Stimulated activated effector memory CD8-positive, alpha-beta T cell treated with anti-CD3 and anti-CD28 coated beads, Interleukin-12 subunit alpha, Interleukin-12 subunit beta, amount 100 ng/mL, for 72 hours (primary cell): ENCODE measurements at regions not wholly inside any gene's neighbourhood (a gene's known extent, or its start where the extent isn't known, plus 50 kb on each side); places are given as distances from the start of the nearest gene placed in this dataset.
A peak's percentile ranks its signal among the peaks of the same experiment; 100 is the strongest.

Experiments used
- ATAC-seq: fragments of 150-1000 bp; cut with Tn5 transposase; 2 replicates; pipeline ENCODE4 v1.10.0; 2021
- DNase-seq, 2 donors: peaks; one replicate each; pipeline ENCODE4 v3.0.0; 2021 to 2022; ENCODE audit warnings: low spot score in 2 of 2
- H3K27ac Mint-ChIP-seq: one replicate; pipeline ENCODE4 v1.8.0; 2022; ENCODE audit warnings: mild to moderate bottlenecking, mixed read lengths
- H3K36me3 Mint-ChIP-seq: one replicate; pipeline ENCODE4 v1.8.0; 2022; ENCODE audit warnings: mild to moderate bottlenecking, mixed read lengths
- H3K4me1 Mint-ChIP-seq: one replicate; pipeline ENCODE4 v1.8.0; 2022; ENCODE audit warnings: mixed read lengths
- H3K4me3 Mint-ChIP-seq: one replicate; pipeline ENCODE4 v1.8.0; 2022; ENCODE audit warnings: mild to moderate bottlenecking, mixed read lengths
- H3K9me3 Mint-ChIP-seq: one replicate; pipeline ENCODE4 v1.8.0; 2022; ENCODE audit warnings: mixed read lengths

DNA sequence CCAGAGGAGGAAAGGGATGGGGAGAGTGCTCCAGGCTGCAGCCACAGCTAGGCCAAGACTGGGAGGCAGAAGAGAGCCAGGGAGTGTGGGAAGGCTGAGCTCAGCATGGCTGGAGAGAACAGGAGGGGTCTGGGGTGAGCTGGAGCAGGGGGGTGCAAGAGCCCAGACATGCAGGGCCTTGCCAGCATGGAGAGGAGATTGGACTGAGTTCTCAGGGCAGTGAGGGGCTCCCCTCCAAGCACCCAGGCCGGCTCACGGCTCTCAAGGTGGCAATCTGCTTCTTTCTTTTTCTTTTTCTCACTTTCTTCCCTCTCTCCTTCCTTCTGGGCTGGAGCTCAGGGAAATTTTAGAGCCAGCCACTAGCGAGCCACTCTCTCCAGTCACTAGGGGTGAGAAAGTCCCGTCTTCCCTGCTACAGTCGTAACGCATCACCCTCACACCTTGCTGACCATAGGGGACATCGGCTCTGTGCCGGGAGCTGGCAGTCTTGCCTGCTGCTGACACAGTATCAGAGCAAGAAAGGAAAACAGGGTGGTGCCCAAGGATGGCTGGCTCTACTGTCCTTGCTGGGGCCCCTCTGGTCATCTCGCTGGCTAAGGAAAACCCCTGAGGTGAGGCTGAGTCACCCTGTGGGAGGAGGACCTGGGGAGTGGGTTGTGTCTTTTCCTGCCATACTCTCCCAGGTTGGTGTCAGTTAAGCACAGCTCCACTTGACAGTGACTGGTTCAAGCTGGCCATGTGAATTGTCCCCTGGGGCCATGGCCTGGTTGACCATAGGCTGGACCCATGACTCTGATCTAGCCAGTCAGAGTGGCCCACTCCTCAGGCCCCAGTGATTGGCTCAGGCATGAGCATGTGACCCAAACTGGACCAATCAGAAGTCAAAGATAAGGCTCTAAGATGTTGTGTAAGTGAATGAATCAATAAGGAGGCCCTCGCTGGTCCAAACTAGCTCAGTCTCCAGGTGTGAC lies 135.1 kb upstream of the PMEPA1 start:
- Mint-ChIP-seq H3K9me3 (no peaks in the 10 kb centered on the region), H3K36me3 (no peaks in the 10 kb centered on the region), H3K4me1 (peaks cover 13% of the 10 kb centered on the region), H3K27ac (peak overlapping the region; percentile 74), H3K4me3 (no peak overlapping the region)
- ATAC-seq (peak; percentile 27), DNase-seq (no peak)

DNA sequence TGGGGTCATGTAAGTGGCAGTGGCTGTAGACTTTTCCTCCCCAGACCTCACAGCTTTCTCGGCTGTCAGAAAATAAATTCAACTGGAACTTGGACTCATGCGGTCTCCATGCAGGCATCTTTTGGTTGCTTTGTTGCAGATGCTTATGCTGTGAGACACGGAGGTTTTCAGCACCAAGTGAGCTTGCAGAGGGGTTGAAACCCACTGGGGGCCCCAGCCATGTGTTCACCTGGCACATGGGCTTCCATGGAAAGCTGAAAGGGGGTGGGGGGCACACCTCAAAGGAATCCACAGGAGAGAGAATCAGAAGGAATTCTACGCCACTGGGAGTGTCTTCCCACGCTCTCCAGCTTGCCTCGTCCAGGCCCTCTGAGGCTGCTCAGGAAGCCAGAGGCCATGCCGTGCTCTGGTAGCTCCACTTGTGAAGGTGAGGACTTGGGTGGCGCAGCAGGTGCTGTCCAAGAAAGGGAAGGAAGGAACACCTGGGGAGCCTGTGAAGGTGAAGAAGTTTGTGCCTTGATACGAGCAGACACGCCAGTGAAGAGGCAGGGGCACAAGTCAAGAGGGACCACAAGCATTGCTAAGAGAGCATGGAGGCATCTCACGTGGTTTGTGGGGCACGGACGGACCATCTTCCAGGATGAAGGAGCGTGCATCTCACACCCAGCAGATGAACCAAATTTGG lies 134.3 kb upstream of the PMEPA1 start:
- no peaks in the 10 kb centered on the region for H3K9me3 Mint-ChIP-seq
- peaks cover 13% of the 10 kb centered on the region for H3K4me1 Mint-ChIP-seq
- DNase-seq (no peak), ATAC-seq (no peak)
- H3K27ac Mint-ChIP-seq = peak overlapping the region; percentile 74
- H3K36me3 Mint-ChIP-seq = no peaks in the 10 kb centered on the region
- H3K4me3 Mint-ChIP-seq = no peak overlapping the region

DNA sequence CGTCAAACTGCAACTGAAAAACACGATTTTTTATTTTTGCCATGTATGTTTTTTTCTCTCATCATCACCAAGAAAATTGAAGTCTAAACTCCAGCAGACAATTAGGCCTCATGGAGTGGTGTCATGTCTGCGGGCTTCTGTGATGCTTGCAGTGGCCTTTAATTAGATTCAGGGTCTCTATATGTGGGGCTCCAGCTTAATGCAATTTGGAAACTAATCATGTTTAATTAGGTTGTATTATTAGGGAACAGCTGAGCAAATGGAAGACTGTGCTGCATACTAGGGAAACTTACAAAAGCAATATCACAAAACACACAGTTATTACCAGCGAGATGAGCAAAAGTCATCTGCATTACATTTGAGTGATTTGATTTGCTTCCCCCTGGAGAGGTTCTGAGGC lies 132.9 kb upstream of the PMEPA1 start:
- H3K4me3 Mint-ChIP-seq = no peak overlapping the region
- H3K36me3 Mint-ChIP-seq = no peaks in the 10 kb centered on the region
- H3K27ac Mint-ChIP-seq = no peak overlapping the region
- DNase-seq (no peak), ATAC-seq (no peak)
- H3K9me3 Mint-ChIP-seq = no peaks in the 10 kb centered on the region
- H3K4me1 Mint-ChIP-seq = peaks cover 13% of the 10 kb centered on the region

DNA sequence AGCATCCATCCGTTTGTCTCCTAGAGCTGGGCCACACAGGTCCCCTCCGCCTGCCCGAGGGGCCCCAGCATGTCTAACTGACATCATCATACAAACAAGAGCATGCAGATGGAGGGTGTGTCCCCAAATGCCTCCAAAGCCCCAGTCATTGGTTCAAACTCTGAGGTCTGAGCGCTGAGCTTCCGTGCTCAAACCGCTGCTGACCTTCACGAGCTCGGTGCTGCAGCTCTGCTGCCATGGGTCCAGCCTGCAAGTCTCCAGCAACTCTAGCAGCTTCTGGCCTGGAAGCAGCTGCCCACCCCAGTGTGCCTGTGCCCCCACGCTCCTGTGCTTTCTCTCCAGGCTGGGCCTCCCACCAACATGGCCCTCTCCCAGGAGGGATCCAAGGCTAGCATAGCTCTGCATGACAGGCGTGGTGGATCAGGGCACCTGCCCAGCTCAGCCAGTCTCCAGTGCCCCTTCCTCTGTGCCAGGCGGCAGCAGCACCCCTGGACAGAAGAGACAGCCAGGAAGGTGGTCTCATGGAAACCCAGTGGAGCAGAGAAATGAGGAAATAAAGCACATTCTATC lies 131.6 kb upstream of the PMEPA1 start:
- Mint-ChIP-seq H3K4me3 (no peak overlapping the region), H3K36me3 (no peaks in the 10 kb centered on the region), H3K27ac (no peak overlapping the region), H3K9me3 (no peaks in the 10 kb centered on the region), H3K4me1 (peaks cover 13% of the 10 kb centered on the region)
- DNase-seq (no peak), ATAC-seq (no peak)

DNA sequence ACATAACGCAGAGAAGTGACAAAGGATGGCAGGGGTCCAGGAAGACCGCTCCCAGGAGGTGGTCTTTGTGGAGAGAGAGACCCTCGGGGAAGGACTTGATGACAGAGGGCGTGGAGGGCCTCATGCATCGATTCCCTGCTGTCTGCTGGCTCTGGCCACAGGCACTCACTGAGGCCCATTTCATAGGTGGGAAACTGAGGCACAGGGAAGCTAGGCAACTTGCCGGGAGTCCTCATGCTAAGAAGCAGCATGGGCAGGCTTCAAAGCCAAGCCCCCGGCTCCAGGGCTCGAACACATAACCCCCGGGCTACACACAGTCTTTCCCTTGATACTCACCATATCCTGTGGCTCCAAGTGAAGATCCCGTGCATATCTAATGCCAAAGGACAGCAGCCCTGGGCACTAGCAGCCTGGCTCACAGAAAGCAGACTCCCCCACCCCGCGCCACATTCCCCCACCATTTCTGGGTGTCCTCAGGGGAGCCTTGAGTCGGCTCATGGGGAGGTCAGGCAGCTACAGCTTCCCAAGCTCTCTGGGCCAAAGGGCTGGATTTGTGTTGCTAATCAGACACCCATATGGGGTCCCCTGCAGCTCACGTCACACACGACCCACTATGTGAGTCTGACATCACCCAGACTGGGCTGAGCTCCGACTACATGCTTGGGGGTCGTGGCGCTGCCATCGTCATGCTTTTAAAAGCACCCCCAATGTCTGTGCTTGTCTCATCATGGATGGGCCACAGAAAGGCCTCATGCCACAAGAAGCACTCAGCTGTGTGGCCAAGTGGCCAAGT lies 130.9 kb upstream of the PMEPA1 start:
- Mint-ChIP-seq H3K9me3 (no peaks in the 10 kb centered on the region), H3K36me3 (no peaks in the 10 kb centered on the region), H3K4me1 (peaks cover 13% of the 10 kb centered on the region), H3K27ac (no peak overlapping the region), H3K4me3 (no peak overlapping the region)
- DNase-seq (no peak), ATAC-seq (no peak)

DNA sequence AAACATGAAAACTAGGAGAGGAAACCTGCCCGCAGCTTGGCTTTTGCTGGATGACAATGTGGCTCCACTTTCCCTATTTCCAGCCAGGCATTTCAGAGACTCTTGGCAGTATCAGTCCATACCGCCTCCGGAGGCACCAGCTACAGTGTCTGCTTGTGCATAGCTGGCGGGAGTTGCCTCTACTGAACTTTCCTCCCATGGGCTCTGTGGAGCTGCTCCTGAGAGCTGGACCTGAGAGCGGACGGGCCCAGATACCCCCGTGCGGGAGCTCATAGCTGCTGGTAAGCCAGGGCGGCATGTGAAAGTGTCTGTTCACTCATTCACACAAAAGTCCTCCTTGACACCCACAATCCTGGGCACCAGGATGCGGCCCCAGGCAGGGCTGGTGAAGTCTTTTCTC lies 130.3 kb upstream of the PMEPA1 start:
- H3K4me3 Mint-ChIP-seq = no peak overlapping the region
- DNase-seq (no peak), ATAC-seq (no peak)
- H3K27ac Mint-ChIP-seq = no peak overlapping the region
- H3K4me1 Mint-ChIP-seq = peaks cover 10% of the 10 kb centered on the region
- no peaks in the 10 kb centered on the region for H3K36me3 Mint-ChIP-seq
- no peaks in the 10 kb centered on the region for H3K9me3 Mint-ChIP-seq

DNA sequence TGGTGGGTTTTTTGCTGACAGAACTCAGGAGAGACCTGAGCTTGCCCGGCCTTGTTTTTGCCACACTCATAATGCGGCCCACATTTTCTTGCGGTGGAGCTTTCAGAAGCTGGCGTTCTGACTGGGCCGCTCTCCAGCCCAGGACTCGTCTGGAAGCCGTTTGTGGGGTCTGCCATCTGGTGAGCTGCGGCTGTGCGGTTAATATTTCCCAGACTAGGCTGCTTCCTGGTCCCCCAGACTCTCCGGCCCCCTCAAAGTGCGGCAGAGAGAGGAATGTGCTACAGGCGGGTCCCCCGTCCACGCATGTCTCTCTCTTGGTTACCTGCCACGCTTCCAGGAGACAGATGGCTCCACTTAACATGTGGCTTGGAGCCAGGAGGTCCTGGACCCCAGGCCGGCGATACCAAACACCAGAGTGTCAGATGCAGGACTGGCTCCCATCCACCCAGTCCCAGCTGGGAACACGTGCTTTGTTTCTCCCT lies 128.9 kb upstream of the PMEPA1 start:
- Mint-ChIP-seq H3K4me3 (no peak overlapping the region), H3K9me3 (no peaks in the 10 kb centered on the region), H3K27ac (no peak overlapping the region), H3K36me3 (no peaks in the 10 kb centered on the region), H3K4me1 (no peaks in the 10 kb centered on the region)
- DNase-seq (no peak), ATAC-seq (no peak)

DNA sequence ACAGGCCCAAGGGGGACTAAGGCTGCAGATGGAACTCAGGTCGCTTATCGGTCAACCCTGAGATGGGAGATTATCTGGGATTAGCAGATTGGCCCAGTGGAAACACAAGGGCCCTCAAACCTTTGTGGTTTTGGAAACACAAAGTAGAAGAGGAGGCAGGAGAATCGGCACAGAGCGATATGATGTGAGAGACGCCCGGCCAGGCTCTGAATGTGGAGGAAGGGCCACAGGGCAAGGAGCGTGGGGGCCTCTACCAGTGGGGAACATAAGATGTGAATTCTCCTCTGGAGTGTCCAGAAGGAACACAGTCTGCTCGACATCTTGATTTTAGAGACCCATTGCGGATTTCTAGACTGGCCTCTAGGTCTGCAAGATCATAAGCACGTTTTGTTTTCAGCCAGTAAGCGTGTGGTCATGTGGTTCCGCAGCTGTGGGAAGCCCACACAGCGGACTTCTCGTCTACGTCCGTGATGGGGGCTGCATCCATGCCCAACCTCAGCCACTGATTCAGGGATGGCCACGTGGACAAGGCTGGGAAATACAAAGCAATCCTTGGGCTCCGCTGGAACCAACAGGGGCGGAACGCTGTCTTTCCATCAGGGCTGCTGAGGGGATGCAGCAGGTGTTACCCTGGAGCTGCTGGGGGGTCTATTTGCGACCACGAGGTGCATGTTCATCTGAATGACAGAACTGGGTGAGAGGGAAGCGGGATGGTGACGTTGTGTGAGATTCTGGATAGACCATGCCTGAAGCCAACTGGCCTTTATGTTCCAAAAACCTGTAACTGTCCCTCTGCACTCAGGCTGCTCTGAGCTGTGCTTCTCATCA lies 127.6 kb upstream of the PMEPA1 start:
- ATAC-seq (no peak), DNase-seq (no peak)
- no peaks in the 10 kb centered on the region for H3K9me3 Mint-ChIP-seq
- H3K4me3 Mint-ChIP-seq = no peak overlapping the region
- no peak overlapping the region for H3K27ac Mint-ChIP-seq
- H3K4me1 Mint-ChIP-seq = no peaks in the 10 kb centered on the region
- H3K36me3 Mint-ChIP-seq = no peaks in the 10 kb centered on the region

DNA sequence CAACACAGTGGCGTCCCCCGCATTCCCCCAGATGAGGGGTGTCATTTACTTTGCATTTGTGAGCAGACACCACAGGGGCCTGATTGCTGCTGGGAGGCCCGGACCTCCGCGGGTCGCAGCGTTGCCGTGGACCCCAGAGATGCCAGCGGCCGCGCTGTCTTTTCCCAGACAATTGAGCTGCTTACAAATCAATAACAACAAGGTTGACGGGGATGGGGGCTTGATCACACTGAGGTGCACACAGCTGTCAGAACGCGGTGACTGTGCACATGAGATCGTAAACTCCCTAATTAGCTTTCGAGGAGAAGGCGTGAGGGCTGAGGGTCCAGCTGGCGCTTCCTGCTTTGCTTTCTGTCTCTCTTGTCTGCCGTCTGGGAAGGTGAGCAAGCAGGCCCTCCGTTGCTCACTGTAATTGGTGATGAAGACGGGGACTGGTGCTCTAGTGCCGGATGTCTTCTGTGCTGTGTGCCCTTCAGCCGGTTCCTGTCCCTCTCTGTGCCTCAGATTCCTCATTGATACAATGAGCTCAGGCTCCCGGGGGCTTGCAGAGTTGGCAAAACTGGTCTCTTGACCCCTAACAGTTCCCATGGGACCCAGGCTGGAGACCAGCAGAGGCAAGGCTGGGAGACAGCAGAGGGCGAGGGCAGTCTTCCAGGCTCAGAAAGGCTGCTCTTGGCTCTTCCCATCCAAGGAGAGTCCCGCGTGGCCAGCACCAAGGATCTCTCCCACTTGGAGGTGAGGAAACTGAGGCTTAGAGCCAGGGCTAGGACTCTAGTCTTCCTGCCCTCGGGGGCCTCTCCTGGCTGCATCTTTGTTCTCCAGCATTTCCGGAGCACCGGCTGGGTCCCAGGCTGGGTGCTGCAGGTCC lies 126.0 kb upstream of the PMEPA1 start:
- no peak for ATAC-seq
- H3K4me1 Mint-ChIP-seq = no peaks in the 10 kb centered on the region
- no peak for DNase-seq
- no peaks in the 10 kb centered on the region for H3K9me3 Mint-ChIP-seq
- H3K27ac Mint-ChIP-seq = no peak overlapping the region
- H3K36me3 Mint-ChIP-seq = no peaks in the 10 kb centered on the region
- H3K4me3 Mint-ChIP-seq = no peak overlapping the region

DNA sequence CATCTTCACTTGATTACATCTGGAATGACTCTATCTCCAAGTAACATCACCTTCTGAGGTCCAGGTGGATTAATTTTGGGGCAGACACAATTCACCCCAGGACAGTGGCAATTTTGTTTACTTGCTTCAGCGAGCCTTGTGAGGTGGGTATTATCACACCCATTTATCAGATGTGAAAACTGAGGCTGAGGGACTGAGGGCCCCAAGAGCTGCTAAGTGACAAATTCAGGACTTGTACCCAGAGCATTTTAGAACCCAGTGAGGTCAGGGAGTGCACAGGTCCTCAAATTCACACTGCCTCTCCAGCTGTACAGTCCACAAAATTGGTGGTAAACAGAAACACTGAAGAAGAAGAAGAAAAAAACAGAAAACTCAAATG lies 125.2 kb upstream of the PMEPA1 start:
- DNase-seq = no peak
- no peaks in the 10 kb centered on the region for H3K4me1 Mint-ChIP-seq
- no peak overlapping the region for H3K27ac Mint-ChIP-seq
- no peak overlapping the region for H3K4me3 Mint-ChIP-seq
- H3K9me3 Mint-ChIP-seq = no peaks in the 10 kb centered on the region
- no peak for ATAC-seq
- no peaks in the 10 kb centered on the region for H3K36me3 Mint-ChIP-seq

DNA sequence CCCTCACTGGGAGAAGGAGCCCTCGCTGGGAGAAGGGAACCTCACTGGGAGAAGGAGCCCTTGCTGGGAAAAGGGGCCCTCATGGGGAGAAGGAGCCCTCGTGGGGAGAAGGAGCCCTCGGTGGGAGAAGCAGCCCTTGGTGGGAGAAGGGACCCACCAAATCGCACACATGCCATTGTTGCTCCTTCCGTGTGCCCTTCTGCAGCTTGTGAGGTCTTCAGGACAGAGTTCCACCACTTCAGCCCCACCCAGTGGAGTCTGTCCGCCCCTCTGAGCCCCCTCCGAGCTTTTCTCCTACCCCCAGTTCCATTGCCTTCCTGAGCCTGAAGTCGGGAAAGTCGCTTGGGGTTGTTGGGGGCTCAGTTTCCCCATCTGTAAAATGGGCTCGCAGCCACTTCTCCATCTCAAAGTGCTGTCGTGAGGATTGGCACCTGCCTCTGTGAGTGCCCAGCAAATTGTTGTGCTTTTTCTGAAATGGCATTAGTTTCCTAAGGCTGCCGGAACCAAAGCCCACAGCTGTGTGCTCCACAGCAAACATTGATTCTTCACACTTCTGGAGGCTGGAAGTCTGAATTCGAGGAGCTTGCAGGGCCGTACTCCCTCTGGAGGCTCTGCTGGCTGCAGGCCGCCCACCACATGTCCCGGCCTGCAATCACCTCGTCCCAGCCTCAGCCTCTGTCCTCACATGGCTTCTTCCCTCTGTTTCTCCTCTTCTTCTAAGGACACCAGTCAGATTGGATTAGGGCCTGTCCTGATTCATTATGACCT lies 124.7 kb upstream of the PMEPA1 start:
- no peak for DNase-seq
- Mint-ChIP-seq H3K36me3 (no peaks in the 10 kb centered on the region), H3K9me3 (no peaks in the 10 kb centered on the region), H3K27ac (no peak overlapping the region), H3K4me3 (no peak overlapping the region), H3K4me1 (no peaks in the 10 kb centered on the region)
- no peak for ATAC-seq

DNA sequence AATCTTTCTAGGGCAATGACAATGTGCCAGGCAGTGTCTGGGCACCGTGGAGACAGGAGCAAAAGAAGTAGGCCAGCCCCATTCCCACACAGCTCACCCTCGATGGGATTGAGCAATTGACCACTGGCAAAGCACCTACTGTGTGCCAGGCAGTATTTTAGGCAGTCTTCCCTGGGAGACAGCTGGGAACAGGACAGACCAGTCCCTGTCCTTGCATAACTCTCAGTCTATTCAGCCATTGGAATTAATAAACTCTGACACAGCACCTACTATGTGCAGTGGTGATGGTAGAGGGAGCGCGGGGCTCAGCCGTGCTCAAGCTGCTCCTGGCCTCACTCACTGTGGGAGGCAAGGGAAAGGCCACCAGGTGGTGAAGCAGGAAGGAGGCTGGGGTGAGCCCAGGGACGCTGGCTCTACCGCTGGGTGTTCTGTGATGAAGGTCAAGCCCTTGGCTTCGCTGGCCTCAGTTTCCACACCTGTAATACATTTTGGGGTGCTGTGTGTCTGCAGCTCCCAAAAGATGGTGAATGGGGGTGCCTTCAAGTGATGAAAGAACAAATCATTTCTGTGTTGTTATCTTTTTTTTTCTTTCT lies 122.3 kb upstream of the PMEPA1 start:
- no peak for ATAC-seq
- no peak for DNase-seq
- Mint-ChIP-seq H3K4me3 (no peak overlapping the region), H3K36me3 (no peaks in the 10 kb centered on the region), H3K9me3 (no peaks in the 10 kb centered on the region), H3K27ac (no peak overlapping the region), H3K4me1 (no peaks in the 10 kb centered on the region)
